Kidney (tissue), 13 donors: ENCODE measurements at regions not wholly inside any gene's neighbourhood (a gene's known extent, or its start where the extent isn't known, plus 50 kb on each side); places are given as distances from the start of the nearest gene placed in this dataset.

Experiments used
- DNase-seq, 5 donors: peaks; one replicate each; pipeline ENCODE4 v3.0.0-alpha.2; 2013 to 2020
- FAIRE-seq: peaks from 2 replicates; lab custom pipeline; 2012; peaks lifted over from hg19 to GRCh38; lab: Jason Lieb, UNC
- H3K27ac ChIP-seq, 2 donors: one replicate each; pipeline ENCODE4 v1.7.0; 2013; ENCODE audit warnings: low read depth in 2 of 2, low read length in 2 of 2, inconsistent platforms in 1 of 2
- H3K27me3 ChIP-seq: one replicate; pipeline ENCODE4 v1.7.1; 2013; ENCODE audit warnings: low read length, inconsistent platforms; ENCODE audit not compliant: control insufficient read depth, insufficient read depth
- H3K36me3 ChIP-seq, 3 donors: one replicate each; pipeline versions ENCODE4 v1.7.0 to v1.7.1; 2013; ENCODE audit warnings: low read length in 3 of 3, control low read depth in 1 of 3, inconsistent platforms in 1 of 3; ENCODE audit not compliant: insufficient read depth in 3 of 3, control insufficient read depth in 2 of 3
- H3K4me1 ChIP-seq, 3 donors: one replicate each; pipeline versions ENCODE4 v1.7.0 to v1.7.1; 2013; ENCODE audit warnings: low read length in 3 of 3, inconsistent platforms in 1 of 3, low read depth in 1 of 3; ENCODE audit not compliant: control insufficient read depth in 2 of 3, insufficient read depth in 2 of 3
- H3K4me3 ChIP-seq, 3 donors: one replicate each; pipeline versions ENCODE4 v1.7.0 to v1.8.1; 2013; ENCODE audit warnings: low read length in 3 of 3, control low read depth in 1 of 3, inconsistent platforms in 1 of 3
- H3K9ac ChIP-seq, 3 donors: one replicate each; pipeline versions ENCODE4 v1.7.0 to v1.7.1; 2013; ENCODE audit warnings: low read length in 3 of 3, control low read depth in 1 of 3, inconsistent platforms in 1 of 3
- H3K9me3 ChIP-seq, 3 donors: one replicate each; pipeline versions ENCODE4 v1.7.0 to v1.7.1; 2013; ENCODE audit warnings: low read length in 3 of 3, control low read depth in 1 of 3, inconsistent platforms in 1 of 3; ENCODE audit not compliant: control insufficient read depth in 2 of 3, insufficient read depth in 1 of 3
- intact Hi-C: fragments of 100-400 bp; cut with DNase I; formaldehyde crosslinking; loops from one replicate; pipeline ENCODE4 v1.11.1; 2022
- TF ChIP-seq, protein P1 (sequence below): IDR thresholded peaks from 3 replicates; pipeline ENCODE4 v1.5.1; 2012; ENCODE audit warnings: mild to moderate bottlenecking, moderate library complexity, borderline replicate concordance; ENCODE audit not compliant: insufficient read depth; ENCODE audit errors: extremely low read depth
- donor health status: control.
- donor health status: control.
- donor health status: control.
- donor health status: control.
- donor health status: control.
- donor health status: DM: yes; HTN: yes; CAD: no.
- donor health status: Normal renal cell carcinoma (clear cell type).

DNA sequence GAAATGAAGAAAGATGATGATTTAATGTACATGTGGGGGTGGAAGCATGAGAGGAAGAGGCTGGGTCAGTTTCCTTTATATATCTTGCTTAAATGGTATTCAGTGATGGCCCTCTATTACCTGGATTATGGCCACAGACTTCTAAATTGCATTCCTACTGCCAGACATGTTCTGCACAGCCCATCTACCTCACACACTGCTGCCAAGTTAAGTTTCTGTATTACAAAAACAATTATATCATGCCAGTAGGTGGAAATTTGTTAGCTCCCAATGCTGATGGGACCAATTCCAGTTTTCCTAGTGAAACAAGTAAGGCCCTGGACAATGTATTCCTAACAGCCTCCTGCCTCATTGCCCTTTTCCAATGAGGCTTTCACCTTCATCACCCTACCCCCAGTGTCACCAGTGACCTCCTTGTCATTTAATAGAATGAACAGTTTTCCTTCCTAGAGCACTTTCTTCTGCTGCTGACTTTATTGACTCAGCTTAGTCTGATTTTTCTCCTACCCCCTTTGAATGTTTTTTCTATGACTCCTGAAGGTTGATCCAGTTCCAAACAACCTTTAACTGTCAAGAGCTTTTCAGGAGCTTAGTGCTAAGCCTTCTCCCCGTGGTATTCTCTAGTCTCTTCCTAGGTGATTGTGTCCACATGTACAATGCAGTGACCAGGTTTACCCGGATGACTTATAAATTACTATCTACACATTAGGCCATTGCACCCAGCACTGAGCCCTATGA is 316.6 kb upstream of the ANKRD30A start:
- no peak overlapping the region for H3K4me3 ChIP-seq
- no peak overlapping the region for H3K9ac ChIP-seq
- H3K36me3 ChIP-seq = no peaks in the 10 kb centered on the region
- intact Hi-C loops = no loop called here
- no peak for FAIRE-seq
- no peak overlapping the region for H3K27ac ChIP-seq
- TF ChIP-seq, protein P1, sequence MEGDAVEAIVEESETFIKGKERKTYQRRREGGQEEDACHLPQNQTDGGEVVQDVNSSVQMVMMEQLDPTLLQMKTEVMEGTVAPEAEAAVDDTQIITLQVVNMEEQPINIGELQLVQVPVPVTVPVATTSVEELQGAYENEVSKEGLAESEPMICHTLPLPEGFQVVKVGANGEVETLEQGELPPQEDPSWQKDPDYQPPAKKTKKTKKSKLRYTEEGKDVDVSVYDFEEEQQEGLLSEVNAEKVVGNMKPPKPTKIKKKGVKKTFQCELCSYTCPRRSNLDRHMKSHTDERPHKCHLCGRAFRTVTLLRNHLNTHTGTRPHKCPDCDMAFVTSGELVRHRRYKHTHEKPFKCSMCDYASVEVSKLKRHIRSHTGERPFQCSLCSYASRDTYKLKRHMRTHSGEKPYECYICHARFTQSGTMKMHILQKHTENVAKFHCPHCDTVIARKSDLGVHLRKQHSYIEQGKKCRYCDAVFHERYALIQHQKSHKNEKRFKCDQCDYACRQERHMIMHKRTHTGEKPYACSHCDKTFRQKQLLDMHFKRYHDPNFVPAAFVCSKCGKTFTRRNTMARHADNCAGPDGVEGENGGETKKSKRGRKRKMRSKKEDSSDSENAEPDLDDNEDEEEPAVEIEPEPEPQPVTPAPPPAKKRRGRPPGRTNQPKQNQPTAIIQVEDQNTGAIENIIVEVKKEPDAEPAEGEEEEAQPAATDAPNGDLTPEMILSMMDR = no peak
- H3K27me3 ChIP-seq = no peaks in the 10 kb centered on the region
- H3K4me1 ChIP-seq = no peaks in the 10 kb centered on the region
- H3K9me3 ChIP-seq = no peaks in the 10 kb centered on the region
- no peak for DNase-seq

DNA sequence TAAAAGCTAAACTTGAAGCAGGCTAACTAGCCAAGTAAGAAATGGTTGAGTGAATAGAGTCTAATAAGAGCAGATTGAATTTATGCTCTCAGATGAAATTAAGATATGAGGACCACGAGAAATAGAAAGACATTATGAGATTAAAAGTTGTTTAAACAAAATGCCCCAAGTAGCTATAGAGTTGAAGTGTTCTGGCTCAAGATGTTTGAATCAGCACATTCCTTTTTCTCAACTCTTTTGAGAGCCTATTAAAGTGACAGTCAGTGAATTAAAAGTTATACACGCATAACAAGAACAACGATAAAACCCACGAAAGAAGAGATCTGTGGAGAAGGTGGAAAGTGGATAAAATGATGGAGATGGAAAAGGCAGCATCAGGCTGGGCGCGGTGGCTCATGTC is 322.2 kb upstream of the ANKRD30A start:
- H3K9me3 ChIP-seq = no peaks in the 10 kb centered on the region
- intact Hi-C loops = no loop called here
- peaks cover 0 to 7% (median 0%) of the 10 kb centered on the region in 3 donors for H3K4me1 ChIP-seq
- DNase-seq (no peak), FAIRE-seq (no peak)
- no peaks in the 10 kb centered on the region for H3K27me3 ChIP-seq
- no peak overlapping the region for H3K9ac ChIP-seq
- peak overlapping the region in 2 of 3 donors; percentile 37 to 51 for H3K4me3 ChIP-seq
- TF ChIP-seq, protein P1 = no peak
- H3K36me3 ChIP-seq = no peaks in the 10 kb centered on the region
- peak overlapping the region in 1 of 2 donors; percentile 75 for H3K27ac ChIP-seq

DNA sequence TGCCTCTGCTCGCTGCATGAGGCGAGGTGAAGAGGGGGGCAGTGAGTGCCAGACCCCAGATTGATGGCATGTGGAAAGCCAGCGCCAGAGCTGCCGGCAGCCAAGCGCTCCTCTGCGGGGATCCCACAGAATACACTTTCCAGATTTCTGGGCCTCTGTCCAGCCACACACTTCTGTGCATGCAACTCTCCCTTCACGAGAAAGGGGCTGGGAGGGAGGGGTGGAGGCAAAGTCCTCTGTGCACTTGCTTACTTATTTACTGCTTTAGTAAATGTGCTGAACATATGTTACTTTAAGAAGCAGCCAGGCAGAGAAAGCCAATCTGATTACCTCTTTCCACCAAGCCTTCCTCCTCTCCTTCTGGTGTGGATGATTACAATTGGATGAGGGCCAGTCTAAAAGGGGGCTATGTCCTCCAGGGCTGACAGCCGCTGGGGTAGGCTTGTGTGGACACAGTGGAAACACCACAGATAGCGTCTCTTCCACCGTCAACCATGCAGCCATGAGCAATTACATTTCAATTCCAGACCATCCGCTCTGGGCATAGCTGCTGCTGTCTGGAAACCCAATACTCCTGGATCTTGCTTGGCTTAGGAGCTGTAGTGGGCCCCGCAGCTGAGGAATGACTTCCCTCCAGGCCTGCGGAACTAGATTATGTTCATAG is 322.8 kb upstream of the ANKRD30A start:
- Histone ChIP-seq H3K9ac (peak overlapping the region in 1 of 3 donors; percentile 47), H3K4me3 (peak overlapping the region in 2 of 3 donors; percentile 37 to 51), H3K36me3 (no peaks in the 10 kb centered on the region), H3K4me1 (peaks cover 0 to 7% (median 0%) of the 10 kb centered on the region in 3 donors), H3K9me3 (no peaks in the 10 kb centered on the region), H3K27ac (peak overlapping the region in 1 of 2 donors; percentile 75), H3K27me3 (no peaks in the 10 kb centered on the region)
- TF ChIP-seq, protein P1 = no peak
- DNase-seq = peak in 4 of 5 donors; percentile 63 to 89 (median 73)
- intact Hi-C loops = no loop called here
- no peak for FAIRE-seq
